Tongue (tissue), 1 donor: ENCODE measurements at regions not wholly inside any gene's neighbourhood (a gene's known extent, or its start where the extent isn't known, plus 50 kb on each side); places are given as distances from the start of the nearest gene placed in this dataset.
"Not testable (repeated sequence)": the region's sequence is repeated elsewhere in the genome, so short reads cannot be mapped to it uniquely, and the experiment has no call there.

Source experiments
- DNase-seq: peaks from one replicate; pipeline ENCODE4 v3.0.0-alpha.2; 2015

GRCh38 chr5:63894690-63895089 is 67.6 kb downstream of the HTR1A start:
- DNase-seq = no peak

GRCh38 chr5:63878788-63879187 is 83.5 kb downstream of the HTR1A start:
- DNase-seq = peak; percentile 23

GRCh38 chr5:63877961-63878360 is 84.3 kb downstream of the HTR1A start:
- no peak for DNase-seq

GRCh38 chr5:63860379-63860778 is 101.9 kb downstream of the HTR1A start:
- DNase-seq = no peak

GRCh38 chr5:63854076-63854475 is 108.2 kb downstream of the HTR1A start:
- DNase-seq = peak; percentile 2

GRCh38 chr5:63843190-63843589 is 119.1 kb downstream of the HTR1A start:
- DNase-seq = no peak

GRCh38 chr5:63837437-63837836 is 124.8 kb downstream of the HTR1A start:
- no peak for DNase-seq

- DNase-seq = no peak
Observed at GRCh38 chr5:63831381-63831780, 130.9 kb downstream of the HTR1A start.

- DNase-seq = no peak
Observed at GRCh38 chr5:63825984-63826383, 136.3 kb downstream of the HTR1A start.

- DNase-seq = no peak
Observed at GRCh38 chr5:63823583-63823982, 138.7 kb downstream of the HTR1A start.

GRCh38 chr5:63822614-63823013 is 139.6 kb downstream of the HTR1A start:
- no peak for DNase-seq

- DNase-seq = no peak
Observed at GRCh38 chr5:63820577-63820976, 141.7 kb downstream of the HTR1A start.

- DNase-seq = no peak
Observed at GRCh38 chr5:63812693-63813092, 149.6 kb downstream of the HTR1A start.

- DNase-seq = no peak
Observed at GRCh38 chr5:63811961-63812360, 150.3 kb downstream of the HTR1A start.

GRCh38 chr5:63811286-63811685 is 151.0 kb downstream of the HTR1A start:
- DNase-seq = no peak

- DNase-seq = no peak
Observed at GRCh38 chr5:63805151-63805550, 157.1 kb downstream of the HTR1A start.

GRCh38 chr5:63803165-63803564 is 159.1 kb downstream of the HTR1A start:
- no peak for DNase-seq

- DNase-seq = no peak
Observed at GRCh38 chr5:63794979-63795378, 167.3 kb downstream of the HTR1A start.

- peak; percentile 5 for DNase-seq
Observed at GRCh38 chr5:63794296-63794695, 167.9 kb downstream of the HTR1A start.

GRCh38 chr5:63774939-63775338 is 187.3 kb downstream of the HTR1A start:
- DNase-seq = no peak

- DNase-seq = no peak
Observed at GRCh38 chr5:63768221-63768620, 194.0 kb downstream of the HTR1A start.

GRCh38 chr5:63760965-63761364 is 201.3 kb downstream of the HTR1A start:
- no peak for DNase-seq

- no peak for DNase-seq
Observed at GRCh38 chr5:63743096-63743798, 219.0 kb downstream of the HTR1A start.

- DNase-seq = not testable (repeated sequence)
Observed at GRCh38 chr5:63732880-63733279, 229.4 kb downstream of the HTR1A start.

GRCh38 chr5:63727583-63727982 is 234.7 kb downstream of the HTR1A start:
- no peak for DNase-seq
